Adrenal gland (tissue), 9 donors: ENCODE measurements at regions not wholly inside any gene's neighbourhood (a gene's known extent, or its start where the extent isn't known, plus 50 kb on each side); places are given as distances from the start of the nearest gene placed in this dataset.

Experiments used
- DNase-seq, 7 donors: peaks; one replicate each; pipeline ENCODE4 v3.0.0-alpha.2; 2019 to 2020
- H3K27ac ChIP-seq, 5 donors: fragments of 200-600 bp; sonication (generic) in 4 of 5; 1 replicate in 3 of 5; 2 replicates in 2 of 5; pipeline versions ENCODE4 v1.5.1 to v1.8.0; 2016 to 2020; ENCODE audit warnings: mild to moderate bottlenecking in 1 of 5
- H3K27me3 ChIP-seq: fragments of 200-600 bp; 2 replicates; pipeline ENCODE4 v1.8.0; 2021
- H3K36me3 ChIP-seq, 2 donors: fragments of 200-600 bp; replicated peaks in 1 of 2; 1 replicate in 1 of 2; 2 replicates in 1 of 2; pipeline versions ENCODE4 v1.5.1 to v1.8.0; 2018 to 2022
- H3K4me1 ChIP-seq, 2 donors: fragments of 200-600 bp; replicated peaks in 1 of 2; 1 replicate in 1 of 2; 2 replicates in 1 of 2; pipeline versions ENCODE4 v1.5.1 to v1.8.0; 2018 to 2021
- H3K4me3 ChIP-seq, 4 donors: fragments of 200-600 bp; sonication (generic) in 3 of 4; one replicate each; pipeline ENCODE4 v1.5.1; 2016 to 2018
- H3K9me3 ChIP-seq, 3 donors: fragments of 200-600 bp; sonication (generic) in 1 of 3; replicated peaks in 1 of 3; 1 replicate in 2 of 3; 2 replicates in 1 of 3; pipeline versions ENCODE4 v1.5.1 to v1.8.0; 2016 to 2021
- POLR2A ChIP-seq, 2 donors: fragments of 450-650 bp; IDR thresholded peaks; one replicate each; pipeline ENCODE4 v1.6.1; 2017; ENCODE audit warnings: antibody characterized with exemption in 2 of 2, mild to moderate bottlenecking in 2 of 2, moderate library complexity in 1 of 2
- WGBS, 4 donors: extraction: QIAGEN DNeasy Blood & Tissue Kit in 2 of 4; methylation state at CpG; one replicate each; pipeline versions ENCODE4 v1.1.5 to v1.1.7; 2013 to 2017; 5-methylcytosine and 5-hydroxymethylcytosine counted together
- intact Hi-C, 2 donors: fragments of 100-400 bp; cut with DNase I; formaldehyde crosslinking; loops; one replicate each; pipeline versions ENCODE4 v1.14.1 to v1.15.0; 2022 to 2023
- TF ChIP-seq, protein P1 (sequence below), 6 experiments: fragments of 450-650 bp in 4 of 6; fragments of 200-600 bp in 2 of 6; sonication (generic) in 1 of 6; IDR thresholded peaks; 1 replicate in 5 of 6; 2 replicates in 1 of 6; pipeline versions ENCODE4 v1.5.1 to v1.8.0; 2016 to 2021; ENCODE audit warnings: antibody characterized with exemption in 6 of 6, mild to moderate bottlenecking in 2 of 6, moderate library complexity in 1 of 6
- donor health status: healthy with polysubstance abuse.
- donor health status: Bipolar disorder and iron deficiency.
- donor health status: DM: yes; HTN: yes; CAD: no.
- donor health status: DM: no; HTN: no; CAD: no.
- donor health status: DM: no; HTN: no; CAD: no.

DNA sequence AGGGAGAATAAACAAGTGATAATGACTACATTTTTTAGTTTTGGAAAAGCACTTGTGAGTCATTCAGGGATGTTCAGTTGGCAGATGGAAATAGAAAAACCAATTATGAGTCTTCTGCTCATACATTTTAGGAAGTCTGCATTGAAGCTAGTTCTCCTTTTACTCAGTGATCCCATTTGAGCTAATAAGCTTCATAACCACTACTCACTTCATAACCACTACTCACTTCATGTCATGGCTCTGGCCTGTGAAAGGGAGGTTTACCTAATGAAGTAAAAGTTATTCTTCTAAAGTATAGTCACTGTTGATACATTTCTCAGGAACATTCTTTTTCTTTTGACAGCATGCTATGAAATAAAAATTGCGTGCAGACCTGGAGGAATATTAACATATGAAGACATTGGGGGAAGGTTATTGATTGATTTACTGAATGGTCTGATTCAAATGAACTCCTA is 948.7 kb downstream of the TSN start:
- Histone ChIP-seq H3K4me1 (no peaks in the 10 kb centered on the region), H3K9me3 (no peaks in the 10 kb centered on the region), H3K27me3 (no peaks in the 10 kb centered on the region), H3K36me3 (no peaks in the 10 kb centered on the region), H3K4me3 (no peak overlapping the region), H3K27ac (no peak overlapping the region)
- intact Hi-C loops = no loop called here
- WGBS, 4 donors = 73 to 90% (median 85%) methylated on average over 1 of the region's 1 CpG
- no peak for DNase-seq
- TF ChIP-seq POLR2A (IDR thresholded peaks at IDR 0.05) = no peak
- TF ChIP-seq, protein P1, sequence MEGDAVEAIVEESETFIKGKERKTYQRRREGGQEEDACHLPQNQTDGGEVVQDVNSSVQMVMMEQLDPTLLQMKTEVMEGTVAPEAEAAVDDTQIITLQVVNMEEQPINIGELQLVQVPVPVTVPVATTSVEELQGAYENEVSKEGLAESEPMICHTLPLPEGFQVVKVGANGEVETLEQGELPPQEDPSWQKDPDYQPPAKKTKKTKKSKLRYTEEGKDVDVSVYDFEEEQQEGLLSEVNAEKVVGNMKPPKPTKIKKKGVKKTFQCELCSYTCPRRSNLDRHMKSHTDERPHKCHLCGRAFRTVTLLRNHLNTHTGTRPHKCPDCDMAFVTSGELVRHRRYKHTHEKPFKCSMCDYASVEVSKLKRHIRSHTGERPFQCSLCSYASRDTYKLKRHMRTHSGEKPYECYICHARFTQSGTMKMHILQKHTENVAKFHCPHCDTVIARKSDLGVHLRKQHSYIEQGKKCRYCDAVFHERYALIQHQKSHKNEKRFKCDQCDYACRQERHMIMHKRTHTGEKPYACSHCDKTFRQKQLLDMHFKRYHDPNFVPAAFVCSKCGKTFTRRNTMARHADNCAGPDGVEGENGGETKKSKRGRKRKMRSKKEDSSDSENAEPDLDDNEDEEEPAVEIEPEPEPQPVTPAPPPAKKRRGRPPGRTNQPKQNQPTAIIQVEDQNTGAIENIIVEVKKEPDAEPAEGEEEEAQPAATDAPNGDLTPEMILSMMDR (IDR thresholded peaks at IDR 0.05) = no peak

DNA sequence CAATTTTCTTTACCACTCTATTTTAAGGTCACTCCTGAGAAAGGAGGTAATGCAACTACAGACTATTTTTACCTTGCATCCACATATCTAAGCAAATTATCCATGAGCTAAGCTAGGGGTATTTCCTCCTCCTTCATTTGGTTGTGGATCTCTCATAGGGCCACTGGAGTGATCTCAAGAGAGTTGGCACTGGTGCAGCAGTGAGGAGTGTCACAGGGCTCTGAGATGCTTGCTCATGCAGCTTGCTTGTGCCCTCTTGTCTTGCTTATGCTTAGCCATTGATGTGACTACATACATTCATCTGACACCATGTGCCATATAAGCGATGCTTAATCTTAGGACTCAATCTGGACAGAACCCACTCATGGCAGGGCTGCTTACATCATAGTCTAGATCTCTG is 950.3 kb downstream of the TSN start:
- 84 to 93% (median 90%) methylated on average over 1 of the region's 1 CpG for WGBS, 4 donors
- DNase-seq = no peak
- no peaks in the 10 kb centered on the region for H3K27me3 ChIP-seq
- H3K27ac ChIP-seq = no peak overlapping the region
- no peaks in the 10 kb centered on the region for H3K4me1 ChIP-seq
- no peak overlapping the region for H3K4me3 ChIP-seq
- no peak for TF ChIP-seq POLR2A (IDR thresholded peaks at IDR 0.05)
- TF ChIP-seq, protein P1 (IDR thresholded peaks at IDR 0.05) = no peak
- intact Hi-C loops = no loop called here
- H3K36me3 ChIP-seq = no peaks in the 10 kb centered on the region
- H3K9me3 ChIP-seq = no peaks in the 10 kb centered on the region

DNA sequence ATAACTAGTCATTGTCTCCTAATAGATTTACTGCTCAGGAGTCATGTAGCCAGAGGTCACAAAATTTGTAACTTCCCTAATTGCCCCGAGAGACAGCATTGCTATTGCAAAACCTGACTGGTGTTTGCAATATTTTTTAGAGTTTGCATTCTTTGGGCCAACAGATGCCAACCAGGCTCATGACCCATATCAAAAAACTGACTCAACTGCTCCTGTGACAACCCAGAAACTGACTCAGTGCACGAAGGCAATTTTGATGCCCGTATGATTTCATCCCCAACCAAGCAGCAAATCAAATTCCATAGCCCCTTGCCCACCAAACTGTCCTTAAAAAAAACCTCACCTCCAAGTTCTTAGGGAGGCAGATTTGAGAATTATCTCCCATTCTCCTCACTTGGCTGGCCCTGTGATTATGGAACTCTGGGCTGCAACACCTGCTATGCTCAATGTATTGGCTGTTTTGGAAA is 951.3 kb downstream of the TSN start:
- Histone ChIP-seq H3K27ac (no peak overlapping the region), H3K4me1 (no peaks in the 10 kb centered on the region), H3K4me3 (no peak overlapping the region), H3K27me3 (no peaks in the 10 kb centered on the region), H3K9me3 (no peaks in the 10 kb centered on the region), H3K36me3 (no peaks in the 10 kb centered on the region)
- DNase-seq = no peak
- 65 to 95% (median 71%) methylated on average over 3 of the region's 3 CpGs for WGBS, 4 donors
- TF ChIP-seq, protein P1 (IDR thresholded peaks at IDR 0.05) = no peak
- TF ChIP-seq POLR2A (IDR thresholded peaks at IDR 0.05) = no peak
- intact Hi-C loops = no loop called here

DNA sequence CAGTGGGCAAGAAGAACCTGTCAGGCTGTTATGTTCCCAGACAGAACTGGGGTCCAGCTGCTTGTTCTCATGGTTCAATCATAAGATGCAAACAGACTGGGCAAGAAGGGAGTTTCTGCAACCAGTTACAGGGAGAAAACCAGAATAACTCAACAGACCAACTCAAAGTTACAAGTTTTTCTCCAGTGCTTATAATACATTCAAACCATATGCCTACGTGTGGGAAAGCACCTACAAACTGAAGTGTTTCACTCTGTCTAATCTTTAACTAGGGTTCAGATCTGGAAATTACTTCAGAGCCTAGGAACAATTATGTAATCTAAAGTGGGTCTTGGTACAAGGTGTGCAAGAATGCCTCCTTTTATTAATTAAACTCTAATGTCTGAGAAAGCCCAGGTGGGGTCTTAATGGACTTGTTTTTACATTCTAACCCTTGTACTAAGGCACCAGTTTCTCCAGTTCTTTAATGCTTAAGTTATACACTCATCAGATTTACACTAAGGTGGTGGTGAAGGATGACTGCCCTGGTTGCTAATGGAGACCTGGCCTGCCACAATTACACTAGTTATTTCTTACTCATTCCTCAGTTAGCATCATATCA is 951.9 kb downstream of the TSN start:
- H3K36me3 ChIP-seq = no peaks in the 10 kb centered on the region
- H3K27me3 ChIP-seq = no peaks in the 10 kb centered on the region
- no peak overlapping the region for H3K27ac ChIP-seq
- 52 to 81% (median 61%) methylated on average over 1 of the region's 1 CpG for WGBS, 4 donors
- no peak for TF ChIP-seq POLR2A (IDR thresholded peaks at IDR 0.05)
- TF ChIP-seq, protein P1 (IDR thresholded peaks at IDR 0.05) = no peak
- no peaks in the 10 kb centered on the region for H3K9me3 ChIP-seq
- no peak overlapping the region for H3K4me3 ChIP-seq
- intact Hi-C loops = no loop called here
- H3K4me1 ChIP-seq = no peaks in the 10 kb centered on the region
- no peak for DNase-seq
